Stimulated activated CD8-positive, alpha-beta memory T cell treated with anti-CD3 and anti-CD28 coated beads, Interleukin-2, amount 100 ng/mL, for 1 hour (primary cell): ENCODE measurements at regions not wholly inside any gene's neighbourhood (a gene's known extent, or its start where the extent isn't known, plus 50 kb on each side); places are given as distances from the start of the nearest gene placed in this dataset.

Experiments
- DNase-seq, 2 donors: peaks; one replicate each; pipeline ENCODE4 v3.0.0-alpha.2; 2020; ENCODE audit warnings: low read depth in 2 of 2

GRCh38 chr12:107472308-107472707, 213.3 kb upstream of the PWP1 start:
- DNase-seq = no peak

- DNase-seq = no peak
Observed at GRCh38 chr12:107474099-107474498, 211.5 kb upstream of the PWP1 start.

- no peak for DNase-seq
Observed at GRCh38 chr12:107474639-107475539, 210.7 kb upstream of the PWP1 start.

- DNase-seq = no peak
Observed at GRCh38 chr12:107475900-107476299, 209.7 kb upstream of the PWP1 start.

DNA sequence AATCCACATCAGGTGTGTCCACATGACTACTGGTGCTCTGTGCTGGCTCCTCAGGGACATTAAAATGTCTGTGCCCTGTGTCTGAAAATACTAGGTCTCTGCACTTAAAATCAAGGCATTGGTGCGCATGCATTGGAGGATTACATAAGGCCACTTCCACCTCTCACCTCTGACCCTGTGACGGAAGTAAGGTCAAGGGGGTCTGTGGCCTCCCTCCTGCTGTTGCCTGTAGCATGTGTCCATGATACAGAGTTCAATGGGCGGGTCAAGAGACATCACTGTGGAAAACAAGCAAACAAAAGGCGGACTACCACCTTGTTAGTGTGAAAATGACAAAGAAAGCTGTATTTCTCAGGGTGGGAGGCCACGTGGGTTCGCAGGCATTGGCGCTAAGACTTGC, 208.6 kb upstream of the PWP1 start:
- no peak for DNase-seq

DNA sequence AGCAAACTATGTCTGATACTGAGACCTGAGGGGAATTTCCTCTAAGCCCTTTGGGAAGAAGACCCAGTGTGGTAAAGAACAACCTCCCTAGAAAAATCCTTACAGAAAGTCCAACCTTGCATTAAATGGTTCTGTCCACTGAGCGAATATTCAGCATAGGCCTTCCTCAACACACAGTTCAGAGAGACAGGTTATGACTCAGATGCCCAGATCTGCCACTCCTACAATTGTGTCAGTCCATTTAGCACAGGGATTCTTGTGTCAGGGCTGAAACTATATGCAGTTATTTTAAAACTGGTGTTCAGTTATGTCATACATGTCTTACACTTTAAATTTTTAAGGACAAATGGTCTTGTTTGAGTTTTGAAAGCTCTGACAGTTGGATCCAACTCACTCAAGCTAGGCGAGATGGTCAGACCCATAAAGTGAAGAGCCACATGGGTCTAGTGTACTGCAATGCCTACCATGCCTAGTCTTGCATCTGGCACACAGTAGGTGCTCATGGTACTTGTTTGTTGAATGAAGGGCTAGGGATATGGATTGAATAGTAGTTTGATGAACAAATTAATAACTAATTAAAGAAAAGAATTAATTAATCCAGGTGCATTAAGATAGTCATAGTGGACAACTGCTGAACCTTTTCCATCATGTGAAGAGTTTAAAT, 207.5 kb upstream of the PWP1 start:
- no peak for DNase-seq

DNA sequence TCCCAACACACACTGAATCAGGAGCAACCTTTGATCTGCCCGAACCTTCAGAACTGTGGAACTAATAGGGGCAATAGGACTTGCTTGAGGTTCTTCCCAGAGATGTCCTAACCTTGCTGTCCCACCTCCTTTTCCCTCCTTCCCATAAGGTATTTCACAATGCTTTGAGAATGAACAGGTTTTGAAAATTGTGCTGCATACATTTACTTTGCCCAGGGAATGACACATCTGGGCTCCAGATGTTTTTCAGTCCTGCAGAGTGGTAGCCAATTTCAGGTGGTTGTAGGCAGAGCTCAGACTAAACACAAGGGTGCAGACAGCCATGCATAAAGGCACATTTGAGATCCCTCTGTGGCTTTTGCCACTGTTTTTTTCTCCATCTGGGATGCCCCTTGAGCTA, 206.7 kb upstream of the PWP1 start:
- no peak for DNase-seq

DNA sequence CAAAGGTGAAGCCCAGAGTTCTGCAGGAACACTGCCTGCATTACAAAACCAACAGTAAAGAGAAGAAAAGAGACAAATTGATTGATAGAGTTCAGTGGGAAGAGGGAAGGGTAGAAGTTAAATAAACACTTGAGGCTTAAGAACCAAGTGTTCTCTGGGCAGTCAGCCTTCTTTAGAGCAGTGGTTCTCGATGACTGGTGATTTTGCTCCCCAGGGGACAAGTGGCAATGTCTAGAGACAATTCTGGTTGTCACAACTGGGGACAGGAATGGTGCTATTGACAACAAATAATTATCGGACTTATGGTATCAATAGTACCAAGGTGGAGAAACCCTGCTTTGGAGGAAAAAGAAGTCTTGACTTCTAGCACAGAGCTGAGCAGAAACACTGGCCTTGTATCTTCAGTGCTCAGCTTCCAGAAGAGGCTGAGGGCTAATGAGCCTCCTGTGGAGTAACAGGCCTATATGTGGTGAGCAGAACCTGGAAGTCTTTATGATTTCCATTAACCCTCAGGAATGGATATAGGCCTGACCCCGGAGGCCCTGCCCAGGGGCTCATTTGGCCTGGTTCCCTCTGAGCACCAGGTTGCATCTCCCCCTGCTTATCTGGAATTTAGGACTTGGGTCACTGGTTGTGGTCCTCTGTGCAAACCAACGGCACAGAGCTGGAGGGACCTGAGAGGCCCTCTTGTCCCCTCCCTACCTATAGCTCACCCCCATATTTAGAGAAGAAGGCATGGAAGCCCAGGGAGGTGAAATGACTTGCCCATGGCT, 204.6 kb upstream of the PWP1 start:
- DNase-seq = no peak

DNA sequence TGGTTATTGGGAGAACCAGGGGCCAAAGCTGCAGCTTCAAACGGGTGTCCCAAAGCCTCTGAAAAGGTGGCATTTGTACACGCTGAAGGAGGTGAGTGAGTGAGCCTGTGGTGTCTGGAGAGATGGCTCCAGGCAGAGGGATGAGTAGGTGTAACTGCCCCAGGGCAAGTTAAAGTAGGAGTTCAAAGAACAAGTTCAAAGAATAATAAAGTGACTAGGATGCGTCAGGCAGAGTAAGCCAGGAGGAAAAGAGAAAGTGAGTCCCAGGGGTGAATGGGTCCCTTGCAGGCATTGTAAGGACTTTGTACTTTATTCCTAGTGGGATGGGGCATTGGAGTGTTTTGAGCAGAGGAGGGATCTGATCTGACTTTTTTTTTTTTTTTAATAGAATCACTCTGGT, 201.4 kb upstream of the PWP1 start:
- DNase-seq = no peak

DNA sequence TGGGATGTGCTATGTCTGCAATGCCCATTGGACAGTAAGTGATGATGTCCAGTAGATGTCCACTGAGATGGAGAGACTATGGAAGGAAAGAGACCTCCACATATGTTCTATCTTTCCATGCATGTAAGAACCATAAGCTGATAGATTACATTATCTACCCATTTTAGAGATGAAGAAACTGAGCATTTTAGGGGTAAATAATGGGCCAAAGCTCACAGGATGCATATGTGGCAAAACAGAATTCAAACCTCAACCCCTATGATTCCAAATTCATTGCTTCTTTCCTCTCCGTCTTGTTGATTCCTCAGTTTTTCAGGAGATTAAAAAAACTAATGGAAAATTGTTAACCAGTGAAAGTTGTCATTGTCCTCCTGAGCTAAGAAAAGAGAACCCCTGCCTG, 200.7 kb upstream of the PWP1 start:
- DNase-seq = no peak

- DNase-seq = no peak
Observed at GRCh38 chr12:107485731-107486130, 199.9 kb upstream of the PWP1 start.

- DNase-seq = no peak
Observed at GRCh38 chr12:107486140-107486892, 199.3 kb upstream of the PWP1 start.

DNA sequence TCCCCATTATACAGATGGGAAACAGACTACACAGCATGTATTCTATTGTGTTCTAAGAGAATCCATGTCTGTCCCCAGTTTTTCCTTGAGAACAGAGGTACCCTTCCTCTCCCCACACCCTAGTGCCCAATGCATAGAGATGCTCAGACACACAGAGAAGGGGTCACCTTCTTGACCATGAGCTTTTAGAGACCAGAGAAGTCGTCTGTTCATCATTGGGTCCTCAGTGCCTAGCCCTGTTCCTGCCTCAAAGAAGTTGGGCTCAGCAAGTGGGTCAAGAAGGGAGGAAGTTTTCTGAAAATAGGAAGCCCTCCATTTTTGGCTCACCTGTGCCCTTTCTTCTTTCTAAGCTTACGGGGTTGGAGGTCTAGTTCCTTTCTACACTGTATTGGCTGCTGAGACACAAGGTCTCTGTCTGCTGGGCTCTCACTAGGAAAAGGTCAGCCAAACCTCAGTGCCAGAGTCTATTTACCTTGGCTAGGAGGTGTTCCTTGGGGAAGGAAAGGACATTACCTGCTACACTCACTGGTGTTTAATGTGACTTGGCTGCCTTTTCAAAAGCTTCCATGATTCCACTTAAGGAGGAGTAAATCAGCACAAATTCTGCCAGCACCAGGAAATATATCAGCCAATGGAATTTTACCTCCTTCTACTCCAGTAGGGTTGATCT, 198.5 kb upstream of the PWP1 start:
- no peak for DNase-seq

GRCh38 chr12:107488666-107489065, 196.9 kb upstream of the PWP1 start:
- DNase-seq = no peak

DNA sequence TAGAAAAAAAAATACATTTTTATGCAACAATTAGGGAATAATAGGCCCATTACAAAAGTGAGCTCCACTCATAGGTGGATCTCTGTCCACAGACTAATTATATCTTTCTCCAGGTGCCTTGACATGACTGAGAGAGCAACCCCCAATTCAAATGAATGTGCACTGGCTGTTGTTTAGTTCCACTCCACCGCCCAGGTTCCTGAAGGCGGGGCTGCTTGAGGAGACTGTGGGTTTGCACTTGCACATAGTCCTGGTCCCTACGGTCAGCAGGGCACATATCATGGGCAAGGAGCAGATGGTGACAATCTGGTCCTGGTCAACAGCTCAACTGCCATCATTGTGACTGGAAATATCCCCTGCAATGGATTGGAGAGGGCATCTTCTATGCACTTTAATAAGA, 195.6 kb upstream of the PWP1 start:
- DNase-seq = no peak

- no peak for DNase-seq
Observed at GRCh38 chr12:107491856-107492255, 193.7 kb upstream of the PWP1 start.

DNA sequence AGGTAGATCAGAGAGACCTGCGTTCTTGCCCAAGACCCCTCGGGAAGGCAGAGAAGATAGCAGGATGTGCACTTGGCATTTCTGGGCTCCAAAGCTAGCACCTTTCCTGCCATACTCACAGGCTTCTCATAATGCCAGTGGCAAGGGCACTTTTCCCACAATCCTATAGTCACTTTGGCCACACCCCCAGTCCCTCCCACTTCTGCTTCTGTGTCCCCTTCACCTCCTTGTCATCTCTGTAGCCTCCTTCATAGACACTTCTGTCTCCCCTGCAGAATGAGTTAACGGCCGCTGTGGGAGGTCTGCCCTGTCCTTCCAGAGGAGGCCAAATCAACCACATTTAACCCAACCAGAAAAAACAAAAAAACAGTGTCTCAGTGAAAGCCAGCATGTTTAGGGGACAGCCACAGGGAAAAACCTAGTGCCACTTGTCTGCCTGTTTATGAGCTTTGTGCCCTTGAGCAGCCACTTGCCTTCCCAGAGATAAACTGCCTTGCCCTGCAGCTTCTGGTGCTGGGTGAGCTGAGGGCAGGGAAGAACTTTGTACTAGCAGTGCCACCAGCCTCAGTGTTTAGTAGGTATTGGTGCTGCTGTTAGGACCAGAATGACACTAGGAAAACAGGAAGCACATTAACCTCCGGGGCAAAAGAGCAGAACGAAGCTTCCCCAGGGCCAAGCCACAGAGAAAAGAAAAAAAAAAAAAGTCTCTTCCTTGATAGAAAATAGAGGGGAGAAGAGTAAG, 193.0 kb upstream of the PWP1 start:
- no peak for DNase-seq

DNA sequence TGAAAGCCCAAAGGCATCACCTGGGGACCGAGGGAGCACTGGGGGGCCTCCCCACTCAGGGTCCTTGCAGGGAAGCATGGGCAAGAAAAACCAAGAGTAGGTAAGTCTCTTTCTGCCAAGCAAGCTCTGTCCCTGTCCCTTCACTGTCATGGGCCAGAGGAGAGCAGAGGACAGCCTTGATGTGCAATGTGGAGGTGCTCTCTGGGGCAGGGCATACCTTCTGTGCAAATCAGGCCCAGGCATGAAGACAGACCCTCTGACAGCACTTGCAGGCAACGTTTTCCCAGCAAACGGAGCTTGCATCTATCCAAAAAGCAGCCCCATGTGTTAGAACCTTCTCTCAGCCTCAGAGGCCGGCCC, 192.5 kb upstream of the PWP1 start:
- DNase-seq = no peak

DNA sequence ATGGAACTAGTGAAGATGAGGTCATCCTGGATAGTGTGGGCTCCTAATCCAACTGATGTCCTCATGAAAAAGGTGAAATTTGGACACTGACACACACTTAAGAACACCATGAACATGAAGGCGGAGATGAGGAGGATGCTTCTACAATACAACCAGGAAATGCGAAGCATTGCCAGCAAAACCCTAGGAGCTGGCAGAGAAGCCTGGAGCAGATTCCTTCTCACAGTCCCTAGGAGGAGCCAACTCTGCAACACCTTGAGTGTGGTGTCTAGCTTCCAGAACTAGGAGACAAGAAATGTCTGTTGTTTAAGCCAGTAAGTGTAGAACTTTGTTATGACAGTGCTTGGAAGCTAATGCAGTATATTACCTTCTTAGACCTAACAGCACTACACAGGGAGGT, 191.9 kb upstream of the PWP1 start:
- DNase-seq = no peak

- no peak for DNase-seq
Observed at GRCh38 chr12:107494331-107494730, 191.3 kb upstream of the PWP1 start.

DNA sequence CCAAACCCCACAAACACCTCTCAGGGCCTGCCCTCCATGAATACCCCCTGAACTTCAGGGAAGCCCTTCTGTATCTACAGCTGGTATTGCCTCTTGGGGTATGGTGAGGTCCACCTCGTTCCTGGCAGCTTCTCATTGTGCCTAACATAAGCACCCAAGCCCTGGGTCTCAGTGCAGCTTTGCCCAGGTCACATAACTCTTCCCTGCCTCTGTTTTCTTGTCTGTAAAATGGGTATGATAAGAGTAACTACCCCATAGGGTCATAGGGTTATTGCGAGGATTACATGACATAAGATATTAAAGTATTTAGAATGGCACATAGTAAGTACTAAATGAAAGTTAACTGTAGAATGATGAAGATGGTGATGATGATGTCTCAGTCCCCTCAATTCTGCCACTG, 190.0 kb upstream of the PWP1 start:
- DNase-seq = no peak
